SK-N-SH (cell line): ENCODE measurements at regions not wholly inside any gene's neighbourhood (a gene's known extent, or its start where the extent isn't known, plus 50 kb on each side); places are given as distances from the start of the nearest gene placed in this dataset.

ENCODE experiments used
- CTCF ChIA-PET: fragments of 300-600, 350-600 bp; formaldehyde crosslinking; extraction: SDS; loops from one replicate; lab custom pipeline; 2021; lab: Yijun Ruan, JAX
- POLR2A ChIA-PET: fragments of 350-600 bp; sonication (Branson Sonifier 250); formaldehyde crosslinking; extraction: SDS; loops from one replicate; lab custom pipeline; 2020; ENCODE audit warnings: antibody characterized with exemption, inconsistent platforms; lab: Yijun Ruan, JAX
- DNase-seq: peaks from one replicate; pipeline ENCODE4 v3.0.0; 2012
- H2AFZ ChIP-seq: fragments of 200-600 bp; sonication (generic); 2 replicates; pipeline ENCODE4 v1.8.1; 2016; ENCODE audit warnings: antibody characterized with exemption, mild to moderate bottlenecking, low read depth
- H3F3A ChIP-seq: fragments of 200-600 bp; sonication (generic); replicated peaks from 2 replicates; pipeline ENCODE3; 2016; ENCODE audit warnings: antibody characterized with exemption, mild to moderate bottlenecking; ENCODE audit not compliant: insufficient read depth
- H3K27ac ChIP-seq, 2 experiments: fragments of 200-500 bp in 1 of 2; fragments of 200-600 bp in 1 of 2; sonication (Bioruptor generic) in 1 of 2; sonication (generic), shearing (Covaris generic) in 1 of 2; 2 replicates each; pipeline versions ENCODE4 v1.5.1 to v1.6.1; 2014 to 2016; ENCODE audit warnings: low read depth in 2 of 2, inconsistent platforms in 1 of 2, low read length in 1 of 2, mild to moderate bottlenecking in 1 of 2, mixed read lengths in 1 of 2
- H3K27me3 ChIP-seq: fragments of 200-600 bp; sonication (generic), shearing (Covaris generic); 2 replicates; pipeline ENCODE4 v1.6.1; 2016; ENCODE audit warnings: mixed run types; ENCODE audit not compliant: insufficient read depth
- H3K36me3 ChIP-seq, 2 experiments: fragments of 200-500 bp in 1 of 2; fragments of 200-600 bp in 1 of 2; sonication (Bioruptor generic) in 1 of 2; sonication (generic) in 1 of 2; replicated peaks in 1 of 2; 2 replicates each; pipeline versions ENCODE3 to v1.5.1; 2014 to 2016; ENCODE audit warnings: low read length in 1 of 2, mild to moderate bottlenecking in 1 of 2; ENCODE audit not compliant: insufficient read depth in 2 of 2, control insufficient read depth in 1 of 2
- H3K4me1 ChIP-seq, 2 experiments: fragments of 200-500 bp in 1 of 2; fragments of 200-600 bp in 1 of 2; sonication (Bioruptor generic) in 1 of 2; sonication (generic), shearing (Covaris generic) in 1 of 2; 2 replicates each; pipeline versions ENCODE4 v1.5.1 to v1.6.1; 2014 to 2016; ENCODE audit warnings: low read depth in 1 of 2, low read length in 1 of 2, mixed run types in 1 of 2; ENCODE audit not compliant: insufficient read depth in 2 of 2, control insufficient read depth in 1 of 2
- H3K4me2 ChIP-seq: fragments of 200-600 bp; sonication (generic), shearing (Covaris generic); 2 replicates; pipeline ENCODE4 v1.6.1; 2017; ENCODE audit warnings: mixed run types
- H3K4me3 ChIP-seq, 2 experiments: fragments of 200-500 bp in 1 of 2; fragments of 200-600 bp in 1 of 2; sonication (Bioruptor generic) in 1 of 2; sonication (generic), shearing (Covaris generic) in 1 of 2; 2 replicates each; pipeline versions ENCODE4 v1.5.1 to v1.8.1; 2014 to 2016; ENCODE audit warnings: low read depth in 2 of 2, inconsistent platforms in 1 of 2, low read length in 1 of 2, mild to moderate bottlenecking in 1 of 2, mixed read lengths in 1 of 2, moderate library complexity in 1 of 2
- H3K79me2 ChIP-seq: fragments of 200-600 bp; sonication (generic); 2 replicates; pipeline ENCODE4 v1.8.1; 2017; ENCODE audit warnings: mild to moderate bottlenecking; ENCODE audit not compliant: insufficient read depth
- H3K9ac ChIP-seq: fragments of 200-600 bp; sonication (generic); 2 replicates; pipeline ENCODE4 v1.6.1; 2017; ENCODE audit warnings: mixed run types
- H3K9me2 ChIP-seq: fragments of 200-600 bp; sonication (generic); 2 replicates; pipeline ENCODE4 v1.6.1; 2017; ENCODE audit warnings: mixed run types
- H3K9me3 ChIP-seq: fragments of 200-600 bp; sonication (generic); 2 replicates; pipeline ENCODE4 v1.6.1; 2017; ENCODE audit warnings: mixed run types, mild to moderate bottlenecking, moderate library complexity
- H4K20me1 ChIP-seq: fragments of 200-600 bp; sonication (generic); 2 replicates; pipeline ENCODE4 v1.6.1; 2017; ENCODE audit warnings: mild to moderate bottlenecking, mixed run types; ENCODE audit not compliant: insufficient read depth
- CHD2 ChIP-seq: fragments of 150-350 bp; IDR thresholded peaks from 2 replicates; pipeline ENCODE4 v1.6.1; 2018; ENCODE audit warnings: low read length; ENCODE audit not compliant: partially characterized antibody
- ELF1 ChIP-seq: IDR thresholded peaks from 2 replicates; pipeline ENCODE4 v1.4.0; 2012
- FOSL2 ChIP-seq: IDR thresholded peaks from 2 replicates; pipeline ENCODE4 v1.4.0; 2012; ENCODE audit warnings: low read depth, mild to moderate bottlenecking, moderate library complexity, borderline replicate concordance
- IRF3 ChIP-seq: fragments of 150-350 bp; IDR thresholded peaks from 2 replicates; pipeline ENCODE4 v1.6.1; 2016; ENCODE audit warnings: mild to moderate bottlenecking, low read depth, low read length
- JUND ChIP-seq: IDR thresholded peaks from 2 replicates; pipeline ENCODE4 v1.4.0; 2012
- MAX ChIP-seq: IDR thresholded peaks from 2 replicates; pipeline ENCODE4 v1.4.0; 2012; ENCODE audit warnings: low read depth
- MEF2A ChIP-seq: IDR thresholded peaks from 2 replicates; pipeline ENCODE4 v1.4.0; 2012; ENCODE audit warnings: low read depth, borderline replicate concordance
- POLR2AphosphoS5 ChIP-seq: IDR thresholded peaks from 2 replicates; pipeline ENCODE4 v1.6.1; 2012; ENCODE audit warnings: low read depth, low read length
- RAD21 ChIP-seq: IDR thresholded peaks from 2 replicates; pipeline ENCODE4 v1.6.1; 2012; ENCODE audit warnings: mild to moderate bottlenecking, low read length
- REST ChIP-seq: IDR thresholded peaks from 2 replicates; pipeline ENCODE4 v1.6.1; 2012; ENCODE audit warnings: mild to moderate bottlenecking, low read depth, low read length, moderate library complexity
- RFX5 ChIP-seq: IDR thresholded peaks from 2 replicates; pipeline ENCODE4 v1.6.1; 2012; ENCODE audit warnings: mild to moderate bottlenecking, improper control_type of control experiment, low read length
- TAF1 ChIP-seq: IDR thresholded peaks from 2 replicates; pipeline ENCODE4 v1.6.1; 2012; ENCODE audit warnings: low read depth, mild to moderate bottlenecking, low read length, moderate library complexity, borderline replicate concordance
- TEAD4 ChIP-seq: IDR thresholded peaks from 2 replicates; pipeline ENCODE4 v1.4.0; 2012; ENCODE audit warnings: mild to moderate bottlenecking, borderline replicate concordance; ENCODE audit not compliant: insufficient read depth
- USF2 ChIP-seq: fragments of 150-350 bp; IDR thresholded peaks from 2 replicates; pipeline ENCODE4 v1.6.1; 2017; ENCODE audit warnings: antibody characterized with exemption, low read length, low read depth, borderline replicate concordance
- YY1 ChIP-seq: IDR thresholded peaks from 2 replicates; pipeline ENCODE4 v1.4.0; 2012; ENCODE audit warnings: low read depth, mild to moderate bottlenecking
- WGBS: methylation state at CpG from one replicate; pipeline ENCODE4 v1.1.6; 2017; ENCODE audit warnings: low lambda C conversion rate; 5-methylcytosine and 5-hydroxymethylcytosine counted together
- TF ChIP-seq, protein P1 (sequence below): IDR thresholded peaks from 2 replicates; pipeline ENCODE4 v1.4.0; 2012; ENCODE audit warnings: low read depth, borderline replicate concordance

DNA sequence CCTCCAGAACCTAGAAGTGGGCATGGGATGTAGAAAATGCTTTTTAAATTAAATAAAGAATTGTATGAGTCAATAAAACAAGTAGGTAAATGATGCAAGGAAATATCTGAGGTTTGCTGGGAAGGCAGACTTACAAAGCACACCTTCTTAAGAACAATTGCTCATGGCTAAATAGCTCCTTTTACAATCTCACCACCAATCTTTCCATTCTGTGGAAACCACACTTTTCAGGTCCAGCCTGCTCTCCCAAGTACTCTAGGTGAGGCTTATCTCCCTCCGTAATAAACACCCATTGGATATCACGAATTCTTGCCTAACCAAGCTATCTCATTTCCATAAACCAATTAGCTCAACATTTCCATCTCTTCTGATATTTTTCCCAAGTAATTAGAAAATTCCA lies 91.5 kb upstream of the SLC8A1 start:
- CTCF ChIA-PET, result interaction anchor here (1.4 to 2.7 kb wide), 3 partner anchors 10 to 13 kb away, joined by 3 to 18 read pairs (median 4); no protein-coding TSS in a partner anchor
- no peak for DNase-seq
- Histone ChIP-seq H2AFZ (no peak overlapping the region), H3K4me3 (no peak overlapping the region), H3F3A (no peaks in the 10 kb centered on the region), H3K79me2 (no peaks in the 10 kb centered on the region), H3K36me3 (no peaks in the 10 kb centered on the region), H3K27ac (no peak overlapping the region), H3K4me1 (no peaks in the 10 kb centered on the region), H3K9me2 (no peaks in the 10 kb centered on the region), H3K9me3 (no peaks in the 10 kb centered on the region), H4K20me1 (no peaks in the 10 kb centered on the region), H3K4me2 (no peak overlapping the region), H3K27me3 (no peaks in the 10 kb centered on the region), H3K9ac (no peak overlapping the region)
- POLR2A ChIA-PET, result no interaction called here
- 85% methylated on average over 2 of the region's 2 CpGs for WGBS
- TF ChIP-seq MAX (no peak), RFX5 (no peak)

DNA sequence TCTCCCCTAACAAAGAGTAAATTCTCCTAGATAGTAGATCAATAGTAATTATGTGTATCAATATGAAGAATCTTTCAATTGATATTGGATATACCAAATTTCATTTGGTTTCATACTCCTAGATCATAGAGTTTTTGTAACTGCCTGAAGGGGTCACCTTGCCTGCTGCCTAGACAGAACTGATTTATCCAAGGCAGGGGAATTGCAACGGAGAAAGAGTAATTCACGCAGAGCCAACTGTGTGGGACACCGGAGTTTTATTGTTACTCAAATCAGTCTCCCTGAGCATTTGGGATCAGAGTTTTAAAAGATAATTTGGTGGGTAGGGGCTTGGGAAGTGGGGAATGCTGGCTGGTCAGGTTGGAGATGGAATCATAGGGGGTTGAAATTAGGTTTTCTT lies 92.2 kb upstream of the SLC8A1 start:
- Histone ChIP-seq H2AFZ (no peak overlapping the region), H3K27me3 (no peaks in the 10 kb centered on the region), H4K20me1 (no peaks in the 10 kb centered on the region), H3K79me2 (no peaks in the 10 kb centered on the region), H3K27ac (no peak overlapping the region), H3K9me3 (no peaks in the 10 kb centered on the region), H3K4me1 (no peaks in the 10 kb centered on the region), H3F3A (no peaks in the 10 kb centered on the region), H3K4me2 (no peak overlapping the region), H3K4me3 (no peak overlapping the region), H3K9me2 (no peaks in the 10 kb centered on the region), H3K9ac (no peak overlapping the region), H3K36me3 (no peaks in the 10 kb centered on the region)
- ChIA-PET CTCF (interaction anchor here (1.4 to 2.7 kb wide), 2 partner anchors 10 to 12 kb away, joined by 3 to 18 read pairs; no protein-coding TSS in a partner anchor), POLR2A (no interaction called here)
- TF ChIP-seq IRF3 (no peak), MAX (no peak), FOSL2 (no peak), ELF1 (no peak), TAF1 (no peak), REST (no peak), USF2 (no peak), MEF2A (no peak), TEAD4 (no peak), RAD21 (no peak), YY1 (no peak), JUND (no peak), POLR2AphosphoS5 (no peak), CHD2 (no peak)
- TF ChIP-seq, protein P1, sequence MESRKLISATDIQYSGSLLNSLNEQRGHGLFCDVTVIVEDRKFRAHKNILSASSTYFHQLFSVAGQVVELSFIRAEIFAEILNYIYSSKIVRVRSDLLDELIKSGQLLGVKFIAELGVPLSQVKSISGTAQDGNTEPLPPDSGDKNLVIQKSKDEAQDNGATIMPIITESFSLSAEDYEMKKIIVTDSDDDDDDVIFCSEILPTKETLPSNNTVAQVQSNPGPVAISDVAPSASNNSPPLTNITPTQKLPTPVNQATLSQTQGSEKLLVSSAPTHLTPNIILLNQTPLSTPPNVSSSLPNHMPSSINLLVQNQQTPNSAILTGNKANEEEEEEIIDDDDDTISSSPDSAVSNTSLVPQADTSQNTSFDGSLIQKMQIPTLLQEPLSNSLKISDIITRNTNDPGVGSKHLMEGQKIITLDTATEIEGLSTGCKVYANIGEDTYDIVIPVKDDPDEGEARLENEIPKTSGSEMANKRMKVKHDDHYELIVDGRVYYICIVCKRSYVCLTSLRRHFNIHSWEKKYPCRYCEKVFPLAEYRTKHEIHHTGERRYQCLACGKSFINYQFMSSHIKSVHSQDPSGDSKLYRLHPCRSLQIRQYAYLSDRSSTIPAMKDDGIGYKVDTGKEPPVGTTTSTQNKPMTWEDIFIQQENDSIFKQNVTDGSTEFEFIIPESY, result no peak
- no peak for DNase-seq
- 84% methylated on average over 3 of the region's 3 CpGs for WGBS
